Gastroesophageal sphincter (tissue), 3 donors: ENCODE measurements at regions not wholly inside any gene's neighbourhood (a gene's known extent, or its start where the extent isn't known, plus 50 kb on each side); places are given as distances from the start of the nearest gene placed in this dataset.

Experiments used
- CTCF ChIP-seq, 4 experiments: fragments of 200-600 bp in 2 of 4; fragments of 450-650 bp in 2 of 4; sonication (generic) in 1 of 4; IDR thresholded peaks; one replicate each; pipeline ENCODE4 v1.5.1; 2017 to 2019; ENCODE audit warnings: antibody characterized with exemption in 4 of 4, mild to moderate bottlenecking in 2 of 4, moderate library complexity in 2 of 4
- EP300 ChIP-seq: sonication (generic); formaldehyde crosslinking; IDR thresholded peaks from one replicate; pipeline ENCODE4 v1.6.1; 2017; ENCODE audit warnings: antibody characterized with exemption, mild to moderate bottlenecking
- POLR2A ChIP-seq, 2 donors: fragments of 450-650 bp; IDR thresholded peaks; one replicate each; pipeline ENCODE4 v1.6.1; 2017; ENCODE audit warnings: antibody characterized with exemption in 2 of 2, mild to moderate bottlenecking in 2 of 2, moderate library complexity in 1 of 2
- POLR2AphosphoS5 ChIP-seq: sonication (generic); formaldehyde crosslinking; IDR thresholded peaks from one replicate; pipeline ENCODE4 v1.6.1; 2017; ENCODE audit warnings: antibody characterized with exemption

GRCh38 chr14:83316356-83316755 is 1782.7 kb upstream of the SEL1L start:
- TF ChIP-seq CTCF (IDR thresholded peaks at IDR 0.05) (no peak), EP300 (no peak), POLR2AphosphoS5 (no peak), POLR2A (IDR thresholded peaks at IDR 0.05) (no peak)
